ENCODE measurements at regions not wholly inside any gene's neighbourhood (a gene's known extent, or its start where the extent isn't known, plus 50 kb on each side); places are given as distances from the start of the nearest gene placed in this dataset.

DNA sequence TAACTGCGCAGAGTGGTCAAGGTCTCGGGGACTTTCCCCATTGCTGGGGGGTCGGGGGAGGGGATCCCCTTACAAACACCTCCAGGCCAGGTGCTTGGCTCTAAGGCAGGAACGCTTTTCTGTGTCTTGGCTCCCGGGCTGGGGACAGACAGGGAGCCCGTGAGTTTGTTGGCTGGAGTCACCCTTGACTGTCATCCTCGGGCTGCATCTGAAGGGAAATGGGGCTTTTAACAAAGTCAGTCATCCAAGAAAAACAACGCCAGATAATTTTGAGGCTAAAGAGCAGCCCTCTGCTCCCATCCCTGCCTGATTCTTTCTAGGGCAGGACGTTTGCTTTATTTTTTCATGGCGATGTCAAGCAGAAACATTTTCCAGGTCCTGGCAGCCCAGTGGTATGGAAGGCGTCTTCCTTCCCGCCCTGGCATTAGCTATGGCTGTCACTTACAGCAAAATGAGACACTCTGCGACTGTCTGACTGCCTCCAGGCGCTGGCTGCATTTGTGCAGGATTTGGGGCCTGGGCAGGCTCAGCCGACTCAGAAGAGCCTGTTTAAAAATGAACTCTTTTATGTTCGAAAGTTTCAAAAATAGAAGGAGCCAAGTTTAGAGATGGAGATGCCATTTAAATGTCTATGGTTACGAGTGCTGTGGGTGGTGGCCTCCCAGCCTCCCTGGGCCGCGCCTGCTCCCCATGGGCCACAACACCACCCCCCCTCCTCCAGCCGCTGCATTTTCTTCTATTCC is 54.7 kb upstream of the TNS3 start:
- no peak for DNase-seq (ENCODE audit: low spot score)

DNA sequence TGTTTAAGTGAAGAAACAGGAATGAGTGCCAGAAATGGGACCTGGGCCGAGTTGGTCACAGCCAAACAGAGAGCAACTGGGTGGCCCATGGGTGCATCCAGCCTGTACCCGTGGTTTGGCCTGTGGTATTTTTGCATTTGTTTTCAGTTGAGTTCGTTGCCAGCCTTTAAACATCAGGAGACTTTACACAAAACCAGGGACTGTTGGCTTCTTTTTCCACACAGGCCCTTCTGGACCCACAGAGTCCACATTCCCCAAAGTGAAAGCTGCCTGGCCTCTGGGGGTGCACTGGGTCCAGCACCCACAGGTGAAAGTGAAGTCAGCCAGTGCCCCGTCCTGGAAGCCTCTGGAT is 54.1 kb upstream of the TNS3 start:
- no peak for DNase-seq (ENCODE audit: low spot score)

DNA sequence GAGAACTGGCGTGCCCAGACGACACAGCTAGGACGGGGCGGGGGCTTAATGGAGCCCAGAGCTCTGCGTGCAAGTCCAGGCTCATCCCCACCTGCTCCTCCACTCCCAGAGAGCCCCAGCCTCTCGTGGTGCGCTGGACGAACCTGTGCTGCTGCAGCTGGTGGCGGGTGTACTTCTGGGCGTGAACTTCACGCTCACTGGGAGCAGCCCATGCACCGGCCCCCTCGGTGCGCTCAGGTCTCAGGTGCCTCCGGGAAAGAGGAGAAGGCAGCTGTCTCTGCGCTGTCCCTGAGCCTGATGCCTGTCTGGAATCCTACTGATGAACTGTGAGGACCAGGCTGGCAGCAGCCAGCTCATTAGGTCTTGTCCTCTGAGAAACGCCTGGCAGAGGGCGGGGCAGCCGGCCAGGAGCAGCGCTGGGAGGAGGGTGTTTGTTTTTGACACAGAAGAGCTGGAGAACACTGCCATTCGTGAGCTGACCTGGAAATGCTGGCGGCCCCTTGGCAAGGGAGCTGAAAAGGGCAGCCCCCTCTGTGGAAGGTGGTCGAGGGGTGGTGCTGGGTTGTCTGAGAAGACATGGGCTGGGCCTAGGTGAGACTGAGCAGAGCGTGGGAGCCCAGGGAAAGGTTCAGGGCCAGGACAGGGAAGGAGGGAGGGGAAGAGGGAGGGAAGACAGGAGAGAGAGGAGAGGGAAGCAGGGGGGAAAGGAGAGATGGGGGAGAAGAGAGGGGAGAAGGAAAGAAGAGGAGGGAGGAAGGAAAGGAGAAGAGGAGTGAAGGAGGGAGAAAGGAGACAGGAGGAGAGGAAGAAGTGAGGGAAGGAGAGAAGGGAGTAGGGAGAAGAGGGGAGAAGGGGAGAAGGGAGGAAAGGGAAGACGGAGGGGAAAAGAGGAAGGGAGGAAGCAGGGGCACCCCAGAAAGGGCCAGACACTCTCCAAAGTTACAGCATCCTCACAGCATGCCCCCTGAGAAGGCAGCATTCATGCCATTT is 53.5 kb upstream of the TNS3 start:
- DNase-seq (ENCODE audit: low spot score): no peak

DNA sequence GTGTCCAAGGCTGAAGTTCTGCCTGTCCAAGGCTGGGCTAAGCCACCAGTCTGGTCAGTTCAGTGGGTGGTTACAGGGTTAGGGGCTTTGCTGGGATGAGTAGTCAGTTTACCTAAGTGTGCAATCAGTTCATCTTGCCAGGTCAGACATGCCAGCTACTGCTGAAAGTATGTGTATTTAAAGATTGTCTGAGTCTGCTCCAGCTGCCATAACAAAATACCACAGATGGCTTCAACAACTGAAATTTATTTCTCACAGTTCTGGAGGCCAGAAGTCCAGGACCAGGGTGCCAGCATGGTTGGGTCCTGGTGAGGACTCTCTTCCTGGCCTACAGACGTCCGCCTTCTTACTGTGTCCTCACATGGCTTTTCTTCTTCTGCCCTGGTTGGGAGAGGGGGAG is 52.4 kb upstream of the TNS3 start:
- no peak for DNase-seq (ENCODE audit: low spot score)

DNA sequence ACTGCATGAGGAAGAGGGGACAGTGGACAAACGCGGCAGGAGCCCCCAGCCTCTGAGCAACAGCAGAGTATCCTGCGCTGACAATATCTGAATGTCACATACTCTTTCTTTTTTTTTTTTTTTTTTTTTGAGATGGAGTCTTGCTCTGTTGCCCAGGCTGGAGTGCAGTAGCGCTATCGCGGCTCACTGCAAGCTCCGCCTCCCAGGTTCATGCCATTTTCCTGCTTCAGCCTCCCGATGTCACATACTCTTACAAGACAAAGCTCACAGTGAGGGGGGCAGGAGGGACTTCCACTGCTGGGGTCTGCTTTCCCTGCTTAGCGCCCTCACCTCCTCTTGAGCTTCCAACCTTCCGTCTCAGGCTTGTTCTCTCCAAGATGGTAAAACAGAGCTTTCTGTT is 51.2 kb upstream of the TNS3 start:
- no peak for DNase-seq (ENCODE audit: low spot score)
